GM21360 (cell line): ENCODE measurements at regions not wholly inside any gene's neighbourhood (a gene's known extent, or its start where the extent isn't known, plus 50 kb on each side); places are given as distances from the start of the nearest gene placed in this dataset.

Experiments used
- ATAC-seq: cut with Tn5 transposase; IDR thresholded peaks from one replicate; pipeline ENCODE4 v1.9.1; 2021; ENCODE audit warnings: mild to moderate bottlenecking, moderate library complexity; ENCODE audit not compliant: unreplicated experiment

DNA sequence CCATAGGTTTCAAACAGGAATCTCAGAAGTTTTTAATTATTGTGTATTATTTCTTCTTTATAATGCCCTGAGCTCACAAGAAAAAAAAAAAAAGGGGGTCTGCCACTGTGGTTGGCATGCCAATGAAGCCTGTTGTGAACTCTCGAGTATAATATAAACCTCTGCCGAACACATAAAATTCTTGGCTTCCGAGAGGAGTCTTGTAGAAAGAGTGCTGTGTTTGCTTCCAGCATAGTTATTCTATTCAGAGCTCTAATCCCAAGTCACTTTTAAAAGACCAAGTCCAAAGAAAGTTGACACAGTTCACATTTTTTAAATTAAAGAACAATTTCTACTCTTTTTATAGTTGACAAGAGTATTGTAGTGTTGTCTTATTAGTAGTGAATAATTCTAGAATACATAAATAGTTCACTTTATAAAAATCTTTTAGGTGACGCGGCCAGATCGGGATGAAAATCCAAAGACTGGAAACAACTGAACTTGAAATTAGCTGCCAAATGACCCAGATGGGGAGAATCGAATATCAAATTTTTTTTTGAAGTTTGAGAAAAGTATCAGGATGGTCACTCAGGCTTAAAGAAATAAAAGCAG is 293.2 kb downstream of the DUSP10 start:
- ATAC-seq, result no peak

GRCh38 chr1:221449194-221449593 is 292.7 kb downstream of the DUSP10 start:
- ATAC-seq, result no peak

DNA sequence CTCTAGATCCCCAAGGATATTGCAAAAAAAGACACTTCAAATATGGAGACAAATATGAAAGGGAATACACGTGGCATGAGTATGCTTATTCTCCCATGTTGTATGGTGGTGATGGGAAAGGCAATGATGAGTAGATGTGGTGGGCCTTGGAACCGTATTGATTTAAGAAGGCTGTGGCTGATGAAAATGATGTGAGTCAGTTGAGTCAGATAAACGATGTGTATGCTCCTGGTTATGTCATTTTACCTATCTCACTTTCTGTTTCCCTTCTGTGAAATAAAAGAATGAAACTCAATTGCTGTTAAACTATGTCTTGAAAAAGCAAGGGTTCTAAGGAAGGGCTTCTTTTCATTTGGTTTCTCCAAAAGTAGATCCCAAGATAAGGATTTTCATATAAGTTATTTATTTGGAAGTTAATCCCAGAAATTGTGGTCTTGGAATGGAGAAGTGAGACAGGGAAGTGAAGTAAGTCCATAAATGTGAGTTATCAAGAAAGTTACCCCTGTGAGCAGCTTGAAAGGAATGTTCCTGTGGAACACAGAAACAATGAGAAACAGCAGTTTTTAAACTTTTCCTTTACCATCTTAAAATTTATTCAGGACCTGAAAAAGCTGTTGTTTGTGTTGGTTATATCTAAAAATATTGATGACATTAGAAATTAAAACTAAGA is 292.0 kb downstream of the DUSP10 start:
- ATAC-seq, result no peak

DNA sequence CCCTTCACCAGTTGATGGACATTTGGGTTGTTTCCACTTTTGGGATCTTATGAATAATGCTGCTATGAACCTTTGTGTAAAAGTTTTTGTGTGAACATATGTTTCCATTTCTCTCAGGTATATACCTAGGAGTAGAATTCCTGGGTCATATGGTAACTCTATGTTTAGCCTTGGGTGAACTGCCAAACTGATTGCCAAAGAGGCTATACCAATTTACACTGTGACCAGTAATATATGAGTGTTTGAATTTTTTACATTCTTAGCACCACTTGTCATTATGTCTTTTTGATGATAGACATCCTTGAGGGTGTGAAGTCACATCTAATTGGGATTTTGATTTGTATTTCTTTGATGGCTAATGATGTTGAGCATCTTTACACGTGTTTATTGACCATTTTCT is 290.1 kb downstream of the DUSP10 start:
- ATAC-seq, result no peak

DNA sequence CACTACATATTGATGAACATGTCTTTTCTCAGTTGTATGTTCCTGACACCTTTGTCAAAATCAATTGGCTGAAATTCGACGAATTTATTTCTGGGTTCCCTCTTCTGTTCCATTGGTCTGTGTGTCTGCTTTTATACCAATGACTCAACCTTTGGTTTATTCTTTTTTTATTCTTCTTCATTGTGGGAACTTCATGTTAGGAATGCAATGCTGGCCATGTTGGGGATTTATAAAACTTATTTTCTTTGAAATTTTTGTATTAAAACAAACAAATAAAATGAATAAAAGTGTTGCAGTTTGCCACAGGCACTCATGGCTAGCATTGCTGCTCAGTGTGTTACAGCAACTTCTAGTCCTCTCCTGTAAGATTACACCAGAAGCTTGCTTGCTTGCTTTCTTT is 287.8 kb downstream of the DUSP10 start:
- no peak for ATAC-seq

- no peak for ATAC-seq
Measured at GRCh38 chr1:221456918-221457317, 285.0 kb downstream of the DUSP10 start.

- ATAC-seq, result no peak
Measured at GRCh38 chr1:221457685-221458446, 284.0 kb downstream of the DUSP10 start.

GRCh38 chr1:221458447-221459156 is 283.3 kb downstream of the DUSP10 start:
- no peak for ATAC-seq

DNA sequence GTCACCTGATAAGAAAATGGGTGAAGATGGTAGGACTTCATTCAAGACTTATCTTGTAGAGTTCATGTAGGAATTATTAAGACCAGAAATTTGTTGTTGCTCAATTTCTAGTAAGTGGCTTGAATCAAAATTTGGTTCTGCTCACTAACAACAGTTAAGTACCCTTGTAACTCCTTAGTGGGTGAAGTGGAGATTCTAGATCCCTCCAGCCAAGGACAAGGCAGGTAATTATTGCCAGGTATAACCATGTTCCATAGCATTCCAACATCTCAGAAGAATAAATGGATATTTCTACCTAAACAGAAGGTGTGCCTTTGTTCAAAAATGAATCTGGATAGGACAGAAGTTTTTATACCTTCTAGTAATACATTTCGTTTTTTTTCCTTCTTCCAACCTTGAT is 282.3 kb downstream of the DUSP10 start:
- ATAC-seq, result no peak

GRCh38 chr1:221462345-221462744 is 279.5 kb downstream of the DUSP10 start:
- no peak for ATAC-seq

DNA sequence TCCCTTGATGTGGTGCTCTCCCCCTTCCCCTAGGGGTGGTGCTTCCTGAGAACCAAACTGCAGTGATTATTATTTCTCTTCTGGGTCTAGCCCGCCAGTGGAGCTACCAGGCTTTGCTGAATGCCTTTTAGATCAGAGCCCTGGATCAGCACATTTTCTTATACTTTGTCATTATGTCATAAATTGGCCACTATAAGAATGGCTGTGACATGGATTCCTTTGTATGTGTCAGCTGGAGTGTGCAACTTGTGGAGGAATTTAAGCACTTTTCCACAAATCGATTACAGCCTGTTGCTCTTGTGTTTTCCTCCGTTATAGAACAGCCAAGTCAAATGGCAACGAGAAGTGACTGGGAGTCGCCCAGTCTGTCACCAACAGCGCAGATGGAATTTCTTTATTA is 273.3 kb downstream of the DUSP10 start:
- ATAC-seq, result no peak

DNA sequence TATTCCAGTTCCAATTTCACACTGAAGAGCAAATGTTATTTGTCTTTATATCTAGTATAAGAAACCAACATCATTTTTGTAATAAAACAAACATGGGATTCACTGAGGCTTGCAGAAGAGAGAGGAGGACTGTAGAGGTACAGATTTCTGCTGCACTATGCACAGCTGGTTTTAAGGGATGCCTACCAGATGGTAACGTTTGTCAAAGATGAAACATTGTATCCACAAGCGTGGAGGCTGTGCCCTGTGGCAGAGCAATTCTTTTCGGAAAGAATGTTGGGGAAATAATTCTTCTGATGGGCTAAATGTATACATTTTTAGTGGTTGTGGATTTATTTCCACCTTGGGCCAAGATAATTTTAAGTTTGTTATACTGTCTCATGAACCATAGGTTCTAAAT is 272.4 kb downstream of the DUSP10 start:
- no peak for ATAC-seq

- no peak for ATAC-seq
Measured at GRCh38 chr1:221470000-221470698, 271.7 kb downstream of the DUSP10 start.

DNA sequence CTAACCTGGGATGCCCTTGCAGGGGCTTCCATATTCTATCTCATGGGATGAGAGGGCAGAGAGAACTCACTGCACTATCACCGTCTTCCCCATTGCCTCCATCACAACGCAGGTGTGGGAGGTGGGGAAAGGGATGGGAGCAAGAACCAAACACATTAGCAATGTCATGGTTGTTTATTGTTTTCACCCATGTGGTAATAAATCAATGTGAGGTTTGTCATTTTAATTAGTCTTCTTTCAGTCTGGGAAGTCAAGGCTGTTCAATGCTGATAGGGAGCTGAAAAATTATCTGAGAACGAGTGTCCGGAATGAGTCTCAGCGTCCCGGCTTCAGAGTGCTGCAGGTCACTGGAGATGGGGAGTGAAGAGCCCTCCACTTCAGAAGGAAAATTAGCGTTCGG is 268.5 kb downstream of the DUSP10 start:
- ATAC-seq, result no peak

GRCh38 chr1:221477252-221477651 is 264.6 kb downstream of the DUSP10 start:
- ATAC-seq, result no peak

DNA sequence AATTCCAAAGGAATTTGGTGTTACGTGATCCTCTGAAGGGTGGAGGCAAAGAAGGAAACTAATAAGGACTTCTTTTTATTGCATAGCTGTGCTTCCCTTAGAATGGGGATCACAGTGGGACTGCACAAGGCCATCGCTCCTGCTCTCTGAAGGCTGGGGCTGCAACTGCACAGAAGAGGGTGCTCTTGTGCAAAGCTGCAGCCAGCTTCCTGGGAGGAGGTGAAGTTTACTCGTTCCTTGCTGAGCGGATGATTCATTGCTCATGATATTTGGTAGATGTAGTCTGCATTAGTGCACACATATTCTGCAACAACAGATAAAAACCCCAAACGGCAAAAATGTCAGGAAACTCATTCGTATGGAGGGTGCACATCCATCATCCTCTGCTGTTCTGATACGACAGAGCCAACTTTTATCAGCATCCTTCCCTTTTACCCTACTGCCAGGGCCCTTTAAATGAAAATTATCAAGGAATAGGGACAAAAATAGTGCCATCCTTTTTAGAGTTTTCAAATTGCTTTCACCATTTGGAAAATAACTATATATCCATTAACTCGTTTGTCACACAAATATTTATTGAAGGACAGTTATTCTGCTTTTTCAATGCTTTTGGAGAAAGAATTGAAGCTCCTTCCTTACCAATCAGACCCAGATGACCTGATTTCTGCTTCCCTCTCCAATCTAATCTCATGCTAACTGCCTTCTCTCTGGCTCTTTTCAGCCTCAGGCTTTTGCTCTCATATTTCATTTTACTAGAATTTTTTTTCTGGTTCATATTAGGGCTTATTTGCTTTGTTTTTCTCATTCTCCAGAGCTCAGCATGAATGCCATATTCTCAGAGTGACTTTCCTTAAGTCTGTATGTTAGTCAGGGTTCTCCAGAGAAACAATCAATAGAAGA is 263.6 kb downstream of the DUSP10 start:
- peak; percentile 95 for ATAC-seq

DNA sequence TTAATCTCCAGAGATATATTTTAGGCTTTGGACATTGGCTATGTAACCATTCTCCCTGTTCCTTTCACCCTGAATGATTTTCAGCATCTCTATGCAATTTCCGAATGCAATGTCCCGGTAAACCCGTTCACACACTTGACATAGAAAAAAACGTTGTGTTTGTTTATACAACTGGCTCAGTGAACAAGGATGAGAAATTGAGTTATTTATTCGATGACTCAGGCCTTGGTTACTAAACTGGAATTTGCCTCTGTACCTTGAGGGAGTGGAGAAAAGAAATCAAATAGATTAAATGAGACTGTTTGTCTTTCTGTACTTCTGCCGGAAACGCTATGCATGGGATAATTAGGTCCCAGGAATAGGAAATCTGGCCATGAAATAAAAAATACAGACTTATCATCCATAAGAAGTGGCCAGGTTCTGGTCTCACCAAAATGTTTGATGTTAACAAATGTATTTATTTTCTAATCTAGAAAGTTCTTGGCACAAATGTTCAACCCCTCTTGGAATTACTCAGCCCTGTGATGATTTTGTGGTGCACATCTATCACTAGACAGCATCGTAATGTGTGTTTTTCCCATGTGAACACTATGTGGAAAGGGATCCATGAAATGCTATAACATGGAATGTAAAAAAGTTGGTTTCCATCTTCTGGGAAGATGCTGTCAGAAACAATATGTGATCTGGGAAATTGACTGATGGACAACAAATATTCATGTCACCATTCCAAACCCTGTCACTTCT is 253.9 kb downstream of the DUSP10 start:
- ATAC-seq, result no peak

DNA sequence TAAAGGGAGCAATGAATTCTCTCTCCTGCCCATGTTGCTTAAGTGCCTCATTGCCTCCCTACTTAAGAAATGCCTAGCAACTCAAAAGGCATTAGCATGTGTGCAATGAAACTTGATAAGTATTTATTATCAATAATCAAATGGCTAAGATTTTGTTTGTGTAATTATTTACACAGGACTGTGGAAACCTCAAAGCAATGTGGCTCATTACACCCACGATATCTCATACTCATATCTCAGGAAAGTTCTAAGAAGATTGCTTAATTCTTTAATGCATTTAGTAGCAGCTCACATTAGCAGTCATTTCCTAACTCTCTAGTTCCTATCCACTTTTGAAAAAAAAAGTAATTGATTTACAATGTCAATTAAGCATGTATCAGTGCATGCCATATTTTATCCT is 253.3 kb downstream of the DUSP10 start:
- ATAC-seq, result no peak

DNA sequence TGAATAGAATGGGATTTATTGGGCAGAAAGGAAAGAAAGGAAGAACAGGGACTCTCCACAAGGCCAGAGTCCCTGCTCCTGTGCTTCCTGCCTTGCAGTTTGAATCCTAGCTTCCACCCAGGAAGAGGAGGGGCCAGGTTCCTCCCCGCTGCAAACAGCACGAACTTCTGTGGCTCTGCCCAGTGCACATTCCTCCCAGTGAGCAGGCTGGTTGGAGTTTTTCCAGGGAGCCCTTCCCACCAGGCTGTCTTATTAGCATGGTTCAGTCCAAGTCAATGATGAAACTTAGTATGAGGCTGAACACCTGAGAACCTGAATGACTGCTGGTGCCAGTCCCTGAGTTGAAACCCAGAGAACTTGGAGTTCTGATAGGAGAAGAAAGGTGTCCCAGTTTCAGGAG is 247.2 kb downstream of the DUSP10 start:
- ATAC-seq, result no peak
